ENCODE measurements at regions not wholly inside any gene's neighbourhood (a gene's known extent, or its start where the extent isn't known, plus 50 kb on each side); places are given as distances from the start of the nearest gene placed in this dataset.

DNA sequence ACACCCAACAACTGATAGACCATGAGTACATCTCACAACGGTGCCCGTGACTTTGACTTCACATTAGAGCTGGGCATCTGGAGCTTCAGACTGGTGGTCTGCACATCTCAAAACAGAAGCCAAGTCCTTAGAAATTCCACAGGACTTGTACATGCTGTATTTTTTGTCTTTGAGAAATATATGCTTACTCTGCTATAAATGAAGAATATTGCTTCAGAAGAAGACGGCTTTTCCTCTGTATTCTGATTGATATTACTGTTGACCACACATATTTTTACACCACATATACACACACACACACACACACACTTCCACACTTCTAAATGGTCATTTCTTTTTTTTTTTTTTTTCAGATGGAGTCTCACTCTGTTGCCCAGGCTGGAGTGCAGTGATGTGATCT is 338.3 kb upstream of the KIF2A start:
- Histone ChIP-seq H3K27ac (no peak overlapping the region), H3K36me3 (no peaks in the 10 kb centered on the region), H3K27me3 (no peaks in the 10 kb centered on the region), H3K4me1 (no peaks in the 10 kb centered on the region), H3K9me3 (no peaks in the 10 kb centered on the region), H3K4me3 (no peak overlapping the region)
- TF ChIP-seq, protein P1, sequence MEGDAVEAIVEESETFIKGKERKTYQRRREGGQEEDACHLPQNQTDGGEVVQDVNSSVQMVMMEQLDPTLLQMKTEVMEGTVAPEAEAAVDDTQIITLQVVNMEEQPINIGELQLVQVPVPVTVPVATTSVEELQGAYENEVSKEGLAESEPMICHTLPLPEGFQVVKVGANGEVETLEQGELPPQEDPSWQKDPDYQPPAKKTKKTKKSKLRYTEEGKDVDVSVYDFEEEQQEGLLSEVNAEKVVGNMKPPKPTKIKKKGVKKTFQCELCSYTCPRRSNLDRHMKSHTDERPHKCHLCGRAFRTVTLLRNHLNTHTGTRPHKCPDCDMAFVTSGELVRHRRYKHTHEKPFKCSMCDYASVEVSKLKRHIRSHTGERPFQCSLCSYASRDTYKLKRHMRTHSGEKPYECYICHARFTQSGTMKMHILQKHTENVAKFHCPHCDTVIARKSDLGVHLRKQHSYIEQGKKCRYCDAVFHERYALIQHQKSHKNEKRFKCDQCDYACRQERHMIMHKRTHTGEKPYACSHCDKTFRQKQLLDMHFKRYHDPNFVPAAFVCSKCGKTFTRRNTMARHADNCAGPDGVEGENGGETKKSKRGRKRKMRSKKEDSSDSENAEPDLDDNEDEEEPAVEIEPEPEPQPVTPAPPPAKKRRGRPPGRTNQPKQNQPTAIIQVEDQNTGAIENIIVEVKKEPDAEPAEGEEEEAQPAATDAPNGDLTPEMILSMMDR (IDR thresholded peaks at IDR 0.05), result no peak
- intact Hi-C loops (cut with DNase I; ENCODE audit: low total_unique reads), result no loop called here
- DNase-seq, result no peak

DNA sequence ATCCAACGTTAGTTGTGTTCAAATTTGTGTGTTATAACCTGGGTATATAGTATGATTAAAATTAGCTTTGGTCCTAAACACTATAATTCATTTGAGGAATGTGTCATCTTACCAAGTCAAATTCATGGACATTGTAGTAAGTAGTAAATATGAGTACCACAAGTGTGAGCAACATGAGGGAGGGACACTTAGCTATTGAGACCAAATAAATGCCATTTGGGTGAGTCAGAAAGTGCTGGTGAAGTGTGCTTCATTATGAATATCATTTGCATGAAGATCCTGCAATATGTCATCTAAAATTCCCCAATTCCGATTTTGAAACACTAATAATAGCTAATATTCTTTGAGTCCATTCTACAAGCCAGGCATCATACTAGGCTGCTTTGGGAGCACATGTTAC is 336.7 kb upstream of the KIF2A start:
- Histone ChIP-seq H3K27ac (no peak overlapping the region), H3K4me3 (no peak overlapping the region), H3K36me3 (no peaks in the 10 kb centered on the region), H3K4me1 (no peaks in the 10 kb centered on the region), H3K27me3 (no peaks in the 10 kb centered on the region), H3K9me3 (no peaks in the 10 kb centered on the region)
- no peak for DNase-seq
- intact Hi-C loops (cut with DNase I; ENCODE audit: low total_unique reads), result no loop called here
- TF ChIP-seq, protein P1 (IDR thresholded peaks at IDR 0.05), result no peak

DNA sequence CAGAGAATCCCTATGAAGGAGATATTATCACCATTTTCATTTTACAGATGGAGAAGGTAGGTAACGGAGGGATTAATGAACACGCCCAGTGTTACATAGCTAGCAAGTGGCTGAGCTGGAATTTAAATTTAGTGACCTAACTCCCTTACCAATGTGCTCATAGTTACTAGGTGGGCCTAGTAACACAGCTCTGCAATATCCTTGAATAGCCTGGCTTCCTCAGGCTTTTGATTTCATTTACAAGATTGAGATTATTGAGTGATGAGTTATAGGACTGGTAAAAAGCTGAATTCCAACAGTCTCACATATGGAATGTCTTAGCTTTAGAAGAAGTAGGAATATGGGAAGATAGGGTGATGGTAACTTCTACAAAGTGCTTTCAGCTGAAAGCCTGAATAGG is 336.3 kb upstream of the KIF2A start:
- TF ChIP-seq, protein P1 (IDR thresholded peaks at IDR 0.05), result no peak
- no peaks in the 10 kb centered on the region for H3K9me3 ChIP-seq
- no peak overlapping the region for H3K27ac ChIP-seq
- no peaks in the 10 kb centered on the region for H3K36me3 ChIP-seq
- no peak overlapping the region for H3K4me3 ChIP-seq
- intact Hi-C loops (cut with DNase I; ENCODE audit: low total_unique reads), result no loop called here
- no peak for DNase-seq
- H3K27me3 ChIP-seq, result no peaks in the 10 kb centered on the region
- H3K4me1 ChIP-seq, result no peaks in the 10 kb centered on the region

DNA sequence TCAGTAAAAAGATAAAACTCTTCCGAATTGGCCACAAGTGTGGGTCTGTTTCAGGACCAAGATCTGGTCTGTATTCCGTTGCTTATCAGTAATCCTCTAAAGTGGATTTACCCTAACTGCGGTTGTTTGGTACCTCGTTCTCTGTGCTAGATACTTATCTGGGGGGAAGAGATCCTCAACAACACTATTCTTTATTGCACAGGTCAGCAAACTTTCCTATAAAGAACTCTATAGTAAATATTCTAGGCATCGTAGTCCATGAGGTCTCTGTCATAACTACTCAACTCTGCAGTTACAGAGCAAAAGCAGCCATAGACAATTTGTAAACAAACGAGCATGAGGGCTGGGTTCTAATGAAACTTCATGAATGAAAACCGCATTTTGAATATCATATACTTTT is 335.8 kb upstream of the KIF2A start:
- Histone ChIP-seq H3K4me1 (no peaks in the 10 kb centered on the region), H3K9me3 (no peaks in the 10 kb centered on the region), H3K27me3 (no peaks in the 10 kb centered on the region), H3K27ac (no peak overlapping the region), H3K36me3 (no peaks in the 10 kb centered on the region), H3K4me3 (no peak overlapping the region)
- no peak for DNase-seq
- TF ChIP-seq, protein P1 (IDR thresholded peaks at IDR 0.05), result no peak
- intact Hi-C loops (cut with DNase I; ENCODE audit: low total_unique reads), result no loop called here

DNA sequence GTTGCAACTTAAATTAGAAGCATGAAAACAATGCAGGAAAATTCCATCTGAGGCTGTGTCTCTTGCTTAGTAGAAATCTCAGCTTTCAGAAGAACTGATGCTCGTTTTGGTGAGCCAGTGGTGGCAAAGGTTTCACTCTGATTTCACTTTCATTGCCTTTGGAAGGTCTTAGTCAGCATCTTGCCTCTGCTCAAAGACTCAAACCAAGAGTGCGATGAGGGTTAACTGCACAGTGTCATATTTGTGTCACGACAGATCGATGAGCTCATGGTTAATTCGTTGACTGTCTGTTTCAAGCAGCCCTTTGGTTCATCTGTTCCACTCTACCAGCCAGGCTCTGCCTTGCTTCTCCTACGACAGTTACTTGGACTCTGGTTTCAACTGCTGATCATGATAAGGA is 331.3 kb upstream of the KIF2A start:
- Histone ChIP-seq H3K36me3 (no peaks in the 10 kb centered on the region), H3K9me3 (no peaks in the 10 kb centered on the region), H3K27me3 (no peaks in the 10 kb centered on the region), H3K27ac (no peak overlapping the region), H3K4me3 (no peak overlapping the region), H3K4me1 (no peaks in the 10 kb centered on the region)
- DNase-seq, result no peak
- TF ChIP-seq, protein P1 (IDR thresholded peaks at IDR 0.05), result no peak
- intact Hi-C loops (cut with DNase I; ENCODE audit: low total_unique reads), result no loop called here

DNA sequence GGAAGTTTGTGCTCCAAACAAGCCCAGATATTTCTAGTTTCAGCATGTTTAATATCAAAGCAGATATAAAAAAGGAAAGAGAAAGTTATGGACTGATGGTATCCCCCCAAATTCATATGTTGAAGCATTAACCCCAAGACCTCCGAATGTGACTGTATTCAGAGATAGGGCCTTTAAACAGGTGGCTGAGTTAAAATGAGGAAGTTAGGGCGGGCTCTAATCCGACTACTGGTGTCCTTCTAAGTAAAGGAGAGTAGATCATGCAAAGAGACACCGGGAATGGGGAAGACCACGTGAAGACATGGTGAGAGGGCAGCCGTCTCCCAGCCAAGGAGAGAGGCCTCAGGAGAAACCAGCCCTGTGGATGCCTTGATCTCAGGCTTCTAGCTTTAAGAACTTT is 324.1 kb upstream of the KIF2A start:
- Histone ChIP-seq H3K9me3 (no peaks in the 10 kb centered on the region), H3K27ac (no peak overlapping the region), H3K36me3 (no peaks in the 10 kb centered on the region), H3K4me1 (no peaks in the 10 kb centered on the region), H3K27me3 (no peaks in the 10 kb centered on the region), H3K4me3 (no peak overlapping the region)
- DNase-seq, result no peak
- intact Hi-C loops (cut with DNase I; ENCODE audit: low total_unique reads), result no loop called here
- TF ChIP-seq, protein P1 (IDR thresholded peaks at IDR 0.05), result no peak
